HepG2 (cell line): ENCODE measurements at regions not wholly inside any gene's neighbourhood (a gene's known extent, or its start where the extent isn't known, plus 50 kb on each side); places are given as distances from the start of the nearest gene placed in this dataset.

Experiments
- ATAC-seq: fragments of 200-7000 bp; cut with Tn5 transposase; 3 replicates; pipeline ENCODE4 v1.9.1; 2020; ENCODE audit warnings: mild to moderate bottlenecking, moderate library complexity
- BruUV-seq: library from RNA; stranded (reverse); fragments of 400-500 nt; replicated peaks from 2 replicates; lab custom pipeline; 2021; lab: Mats Ljungman, UMichigan
- CTCF ChIA-PET: fragments of 300-600 bp; formaldehyde crosslinking; extraction: SDS; loops from one replicate; lab custom pipeline; 2021; ENCODE audit warnings: low total read pairs, inconsistent platforms, low intra/inter-chr PET ratio; lab: Yijun Ruan, JAX
- POLR2A ChIA-PET: fragments of 350-600 bp; sonication (Branson Sonifier 250); formaldehyde crosslinking; loops from one replicate; lab custom pipeline; 2020; ENCODE audit warnings: antibody characterized with exemption, inconsistent platforms; lab: Yijun Ruan, JAX
- DNase-seq: peaks from one replicate; pipeline ENCODE4 v3.0.0-alpha.2; 2015; ENCODE audit warnings: low spot score
- FAIRE-seq: peaks from 3 replicates; lab custom pipeline; 2011; peaks lifted over from hg19 to GRCh38; lab: Jason Lieb, UNC
- H2AFZ ChIP-seq: one replicate; pipeline ENCODE4 v1.6.1; 2011; ENCODE audit warnings: low read length, inconsistent platforms
- H3K27ac ChIP-seq: fragments of 300-600 bp; 3 replicates; pipeline ENCODE4 v1.8.0; 2011; ENCODE audit warnings: mixed run types, mild to moderate bottlenecking, mixed read lengths, low read length, inconsistent platforms; ENCODE audit not compliant: insufficient read depth; ENCODE audit errors: extremely low read length
- H3K27me3 ChIP-seq, 2 experiments: fragments of 200-600 bp in 1 of 2; 2 replicates in 1 of 2; 3 replicates in 1 of 2; pipeline versions ENCODE4 v1.6.0 to v1.8.0; 2011; ENCODE audit warnings: low read length in 2 of 2, mild to moderate bottlenecking in 2 of 2, moderate library complexity in 2 of 2, inconsistent platforms in 1 of 2; ENCODE audit not compliant: insufficient read depth in 2 of 2, control insufficient read depth in 1 of 2
- H3K36me3 ChIP-seq, 2 experiments: fragments of 200-600 bp in 1 of 2; replicated peaks in 1 of 2; 2 replicates in 1 of 2; 3 replicates in 1 of 2; pipeline versions ENCODE4 v1.5.1 to v1.8.0; 2011; ENCODE audit warnings: low read length in 2 of 2, inconsistent platforms in 1 of 2; ENCODE audit not compliant: insufficient read depth in 2 of 2, control insufficient read depth in 1 of 2
- H3K4me1 ChIP-seq: 2 replicates; pipeline ENCODE4 v1.5.1; 2012; ENCODE audit warnings: low read length, inconsistent platforms; ENCODE audit not compliant: insufficient read depth
- H3K4me2 ChIP-seq: 2 replicates; pipeline ENCODE4 v1.6.0; 2011; ENCODE audit warnings: low read depth, low read length, inconsistent platforms
- H3K4me3 ChIP-seq, 3 experiments: fragments of 200-600 bp in 1 of 3; sonication (generic), shearing (Covaris generic) in 1 of 3; replicated peaks in 1 of 3; 2 replicates each; pipeline ENCODE4 v1.5.1; 2011 to 2016; ENCODE audit warnings: low read length in 3 of 3, inconsistent platforms in 2 of 3, low read depth in 2 of 3, mild to moderate bottlenecking in 2 of 3, control low read depth in 1 of 3, mixed read lengths in 1 of 3; ENCODE audit not compliant: insufficient read depth in 1 of 3
- H3K79me2 ChIP-seq: one replicate; pipeline ENCODE4 v1.6.1; 2011; ENCODE audit warnings: low read length, inconsistent platforms; ENCODE audit not compliant: insufficient read depth
- H3K9ac ChIP-seq: 2 replicates; pipeline ENCODE4 v1.6.0; 2011; ENCODE audit warnings: mild to moderate bottlenecking, low read depth, low read length, inconsistent platforms; ENCODE audit not compliant: insufficient read depth
- H3K9me3 ChIP-seq: 2 replicates; pipeline ENCODE4 v1.5.1; 2012; ENCODE audit warnings: mild to moderate bottlenecking, low read length
- H4K20me1 ChIP-seq: 2 replicates; pipeline ENCODE4 v1.6.0; 2011; ENCODE audit warnings: inconsistent platforms, mild to moderate bottlenecking, low read length, moderate library complexity; ENCODE audit not compliant: insufficient read depth
- DDIT3 ChIP-seq: sonication (generic); formaldehyde crosslinking; IDR thresholded peaks from 2 replicates; pipeline ENCODE4 v1.4.0; 2020; ENCODE audit warnings: mild to moderate bottlenecking, missing genetic modification reagents
- LBX2 ChIP-seq: sonication (generic); formaldehyde crosslinking; IDR thresholded peaks from 2 replicates; pipeline ENCODE4 v1.5.0; 2020; ENCODE audit warnings: missing genetic modification reagents, mild to moderate bottlenecking, borderline replicate concordance
- MTA1 ChIP-seq: sonication (generic); formaldehyde crosslinking; IDR thresholded peaks from 2 replicates; pipeline ENCODE4 v1.4.0; 2020; ENCODE audit warnings: missing genetic modification reagents, mild to moderate bottlenecking, borderline replicate concordance
- NKX3-1 ChIP-seq: sonication (generic); formaldehyde crosslinking; IDR thresholded peaks from 2 replicates; pipeline ENCODE4 v1.5.0; 2020; ENCODE audit warnings: missing genetic modification reagents
- PLRG1 ChIP-seq: fragments of 450-650 bp; conservative IDR thresholded peaks from 2 replicates; pipeline ENCODE4 v1.6.1; 2016
- PRDM15 ChIP-seq: sonication (generic); formaldehyde crosslinking; IDR thresholded peaks from 2 replicates; pipeline ENCODE4 v1.4.0; 2020; ENCODE audit warnings: missing genetic modification reagents
- REPIN1 ChIP-seq: sonication (generic); formaldehyde crosslinking; IDR thresholded peaks from 2 replicates; pipeline ENCODE4 v1.8.0; 2022; ENCODE audit warnings: missing genetic modification reagents, low read depth, mild to moderate bottlenecking, borderline replicate concordance
- TFDP2 ChIP-seq: sonication (generic); formaldehyde crosslinking; IDR thresholded peaks from 2 replicates; pipeline ENCODE4 v1.4.0; 2020; ENCODE audit warnings: missing genetic modification reagents
- ZBTB43 ChIP-seq: sonication (generic); formaldehyde crosslinking; conservative IDR thresholded peaks from 2 replicates; pipeline ENCODE4 v1.4.0; 2020; ENCODE audit warnings: missing genetic modification reagents
- ZFP91 ChIP-seq: sonication (generic); formaldehyde crosslinking; IDR thresholded peaks from 2 replicates; pipeline ENCODE4 v1.9.0; 2022; ENCODE audit warnings: missing genetic modification reagents, mild to moderate bottlenecking, borderline replicate concordance
- ZKSCAN1 ChIP-seq: fragments of 150-350 bp; IDR thresholded peaks from 2 replicates; pipeline ENCODE4 v1.6.1; 2014; ENCODE audit warnings: low read length
- ZNF317 ChIP-seq: sonication (generic); formaldehyde crosslinking; IDR thresholded peaks from 2 replicates; pipeline ENCODE4 v1.5.0; 2020; ENCODE audit warnings: mild to moderate bottlenecking, missing genetic modification reagents
- ZNF572 ChIP-seq: sonication (generic); formaldehyde crosslinking; IDR thresholded peaks from 2 replicates; pipeline ENCODE4 v1.5.1; 2020; ENCODE audit warnings: mild to moderate bottlenecking, missing genetic modification reagents
- ZNF678 ChIP-seq: sonication (generic); formaldehyde crosslinking; IDR thresholded peaks from 2 replicates; pipeline ENCODE4 v1.4.0; 2020; ENCODE audit warnings: mild to moderate bottlenecking, missing genetic modification reagents
- ZNF737 ChIP-seq: sonication (generic); formaldehyde crosslinking; IDR thresholded peaks from 2 replicates; pipeline ENCODE4 v1.5.0; 2020; ENCODE audit warnings: missing genetic modification reagents, mild to moderate bottlenecking, borderline replicate concordance
- ZSCAN25 ChIP-seq: sonication (generic); formaldehyde crosslinking; IDR thresholded peaks from 2 replicates; pipeline ENCODE4 v1.8.0; 2022; ENCODE audit warnings: mild to moderate bottlenecking, missing genetic modification reagents
- WGBS: methylation state at CpG from one replicate; pipeline ENCODE4 v1.1.6; 2017; ENCODE audit warnings: low lambda C conversion rate; 5-methylcytosine and 5-hydroxymethylcytosine counted together
- in situ Hi-C: cut with HindIII; loops from 2 replicates; pipeline ENCODE4 v1.10.0; 2017; ENCODE audit warnings: low pct_unique_long_range_greater_than_20kb; ENCODE audit not compliant: extremely low pct_ligation_motif_present
- intact Hi-C: fragments of 100-400 bp; cut with micrococcal nuclease; formaldehyde crosslinking; loops from one replicate; pipeline ENCODE4 v1.10.0; 2022; ENCODE audit not compliant: unreplicated experiment

- no peak for TF ChIP-seq ZNF737
Measured at GRCh38 chr12:114165921-114166320, 199.8 kb upstream of the RBM19 start (continued).

- intact Hi-C loops: no loop called here
- ChIA-PET POLR2A (no interaction called here), CTCF (no interaction called here)
- TF ChIP-seq ZFP91 (CRISPR knock-in tag) (no peak), ZNF317 (CRISPR knock-in tag) (no peak), NKX3-1 (CRISPR knock-in tag) (no peak), LBX2 (CRISPR knock-in tag) (no peak), ZBTB43 (CRISPR knock-in tag) (no peak), PLRG1 (no peak), TFDP2 (no peak), PRDM15 (no peak), ZNF572 (CRISPR knock-in tag) (no peak), DDIT3 (CRISPR knock-in tag) (no peak), ZKSCAN1 (no peak), REPIN1 (CRISPR knock-in tag) (no peak), MTA1 (CRISPR knock-in tag) (no peak), ZNF678 (CRISPR knock-in tag) (no peak), ZSCAN25 (CRISPR knock-in tag) (no peak)
Measured at GRCh38 chr12:114164351-114164750, 198.2 kb upstream of the RBM19 start.

More at GRCh38 chr12:114164351-114164750, 198.2 kb upstream of the RBM19 start:
- 0% methylated on average over 4 of the region's 4 CpGs for WGBS
- Histone ChIP-seq H3K4me3 (no peak overlapping the region), H2AFZ (no peak overlapping the region), H3K79me2 (no peaks in the 10 kb centered on the region), H3K4me1 (no peaks in the 10 kb centered on the region), H4K20me1 (no peaks in the 10 kb centered on the region), H3K27me3 (no peaks in the 10 kb centered on the region; a peak in 1 of 5 replicates), H3K4me2 (no peak overlapping the region), H3K9ac (no peak overlapping the region), H3K9me3 (no peaks in the 10 kb centered on the region), H3K27ac (no peak overlapping the region), H3K36me3 (no peaks in the 10 kb centered on the region)
- BruUV-seq: no TSS peak
- ATAC-seq (no peak), DNase-seq (no peak), FAIRE-seq (no peak)
- in situ Hi-C loops: no loop called here
